ENCODE measurements at regions not wholly inside any gene's neighbourhood (a gene's known extent, or its start where the extent isn't known, plus 50 kb on each side); places are given as distances from the start of the nearest gene placed in this dataset.

GRCh38 chr7:42575171-42575570 lies 336.7 kb downstream of the C7orf25 start:
- no peaks in the 10 kb centered on the region for H3K9me3 ChIP-seq (ENCODE audit: control insufficient read depth in 1 of 2, insufficient read depth in 1 of 2, low read depth in 1 of 2, low read length in 2 of 2)
- no peaks in the 10 kb centered on the region for H3K36me3 ChIP-seq (ENCODE audit: control insufficient read depth in 1 of 2, insufficient read depth in 2 of 2, low read length in 2 of 2)
- H3K4me3 ChIP-seq (replicated peaks in 1 of 2; ENCODE audit: low read depth in 1 of 2, low read length in 2 of 2), result no peak overlapping the region
- ChIA-PET POLR2A (no interaction called here), CTCF (no interaction called here), RAD21 (ENCODE audit: low non-redundant PET in 1 of 2, low total read pairs in 2 of 2, uncharacterized antibody in 2 of 2, unreplicated experiment in 2 of 2) (no interaction called here)
- no peaks in the 10 kb centered on the region for H4K20me1 ChIP-seq (ENCODE audit: insufficient read depth)
- no peak overlapping the region for H3K27ac ChIP-seq (ENCODE audit: low read depth, low read length)
- H3K4me1 ChIP-seq (ENCODE audit: control insufficient read depth in 1 of 2, insufficient read depth in 2 of 2, low read length in 2 of 2), result no peaks in the 10 kb centered on the region
- TF ChIP-seq TCF7L2 (IDR thresholded peaks at IDR 0.05; ENCODE audit: borderline replicate concordance, extremely low read depth, insufficient read depth, insufficient read length), result no peak
- no peak overlapping the region for H3K4me2 ChIP-seq (ENCODE audit: low read length)
- no peak for ATAC-seq
- H3K27me3 ChIP-seq (ENCODE audit: insufficient read depth, low read length), result no peaks in the 10 kb centered on the region
- no peak for DNase-seq (ENCODE audit: low read depth, low spot score)
- intact Hi-C loops (cut with micrococcal nuclease), result no loop called here
- H2AFZ ChIP-seq (ENCODE audit: low read depth, low read length, poor library complexity, severe bottlenecking), result no peak overlapping the region
- H3K9me2 ChIP-seq (ENCODE audit: insufficient read depth), result no peaks in the 10 kb centered on the region
- no peak overlapping the region for H3K9ac ChIP-seq (ENCODE audit: low read length)
- no peaks in the 10 kb centered on the region for H3K79me2 ChIP-seq (ENCODE audit: insufficient read depth, low read length)
- BruUV-seq (replicated peaks), result no TSS peak

- CTCF ChIA-PET, result no interaction called here
- ATAC-seq, result no peak
These were observed 337.2 kb downstream of the C7orf25 start for GRCh38 chr7:42574685-42575084.

More at GRCh38 chr7:42574685-42575084, 337.2 kb downstream of the C7orf25 start:
- H3K27ac ChIP-seq (ENCODE audit: low read depth, low read length), result no peak overlapping the region
- TF ChIP-seq REST (IDR thresholded peaks at IDR 0.05; ENCODE audit: low read depth) (no peak), POLR2AphosphoS5 (IDR thresholded peaks at IDR 0.05; ENCODE audit: low read depth, low read length) (no peak)
- POLR2A ChIA-PET, result no interaction called here
- intact Hi-C loops (cut with micrococcal nuclease), result no loop called here
- no TSS peak for BruUV-seq (replicated peaks)
- H3K36me3 ChIP-seq (ENCODE audit: control insufficient read depth in 1 of 2, insufficient read depth in 2 of 2, low read length in 2 of 2), result no peaks in the 10 kb centered on the region
- no peak overlapping the region for H2AFZ ChIP-seq (ENCODE audit: low read depth, low read length, poor library complexity, severe bottlenecking)
- H3K4me3 ChIP-seq (replicated peaks in 1 of 2; ENCODE audit: low read depth in 1 of 2, low read length in 2 of 2), result no peak overlapping the region
- H4K20me1 ChIP-seq (ENCODE audit: insufficient read depth), result no peaks in the 10 kb centered on the region
- no peaks in the 10 kb centered on the region for H3K9me3 ChIP-seq (ENCODE audit: control insufficient read depth in 1 of 2, insufficient read depth in 1 of 2, low read depth in 1 of 2, low read length in 2 of 2)
- no peak for DNase-seq (ENCODE audit: low read depth, low spot score)
- no peaks in the 10 kb centered on the region for H3K79me2 ChIP-seq (ENCODE audit: insufficient read depth, low read length)
- H3K4me1 ChIP-seq (ENCODE audit: control insufficient read depth in 1 of 2, insufficient read depth in 2 of 2, low read length in 2 of 2), result no peaks in the 10 kb centered on the region
- no peak overlapping the region for H3K4me2 ChIP-seq (ENCODE audit: low read length)
- RAD21 ChIA-PET (ENCODE audit: low non-redundant PET in 1 of 2, low total read pairs in 2 of 2, uncharacterized antibody in 2 of 2, unreplicated experiment in 2 of 2), result no interaction called here
- H3K27me3 ChIP-seq (ENCODE audit: insufficient read depth, low read length), result no peaks in the 10 kb centered on the region
- no peak overlapping the region for H3K9ac ChIP-seq (ENCODE audit: low read length)
- no peaks in the 10 kb centered on the region for H3K9me2 ChIP-seq (ENCODE audit: insufficient read depth)
